Activated CD8-positive, alpha-beta memory T cell treated with anti-CD3 and anti-CD28 coated beads, Interleukin-2, amount 50 U/mL, for 1 hour (primary cell): ENCODE measurements at regions not wholly inside any gene's neighbourhood (a gene's known extent, or its start where the extent isn't known, plus 50 kb on each side); places are given as distances from the start of the nearest gene placed in this dataset.
"Not testable (repeated sequence)": the region's sequence is repeated elsewhere in the genome, so short reads cannot be mapped to it uniquely, and the experiment has no call there.

Experiments
- DNase-seq: peaks from one replicate; pipeline ENCODE4 v3.0.0-alpha.2; 2020; ENCODE audit errors: extremely low read depth

- DNase-seq, result no peak
Measured at GRCh38 chr3:94500146-94500545, 437.3 kb downstream of the NSUN3 start.

GRCh38 chr3:94507354-94507753 lies 444.5 kb downstream of the NSUN3 start:
- DNase-seq, result not testable (repeated sequence)

GRCh38 chr3:94512876-94513275 lies 450.0 kb downstream of the NSUN3 start:
- DNase-seq, result no peak

- no peak for DNase-seq
Measured at GRCh38 chr3:94513600-94513999, 450.7 kb downstream of the NSUN3 start.

- no peak for DNase-seq
Measured at GRCh38 chr3:94515983-94516382, 453.1 kb downstream of the NSUN3 start.

- DNase-seq, result no peak
Measured at GRCh38 chr3:94520364-94520763, 457.5 kb downstream of the NSUN3 start.

GRCh38 chr3:94522488-94522887 lies 459.6 kb downstream of the NSUN3 start:
- no peak for DNase-seq

- DNase-seq, result no peak
Measured at GRCh38 chr3:94524102-94524919, 461.4 kb downstream of the NSUN3 start.

- no peak for DNase-seq
Measured at GRCh38 chr3:94525043-94525442, 462.2 kb downstream of the NSUN3 start.

GRCh38 chr3:94529816-94530215 lies 467.0 kb downstream of the NSUN3 start:
- DNase-seq, result no peak

- no peak for DNase-seq
Measured at GRCh38 chr3:94532951-94533350, 470.1 kb downstream of the NSUN3 start.

- no peak for DNase-seq
Measured at GRCh38 chr3:94539937-94540336, 477.1 kb downstream of the NSUN3 start.

- no peak for DNase-seq
Measured at GRCh38 chr3:94543161-94543560, 480.3 kb downstream of the NSUN3 start.

GRCh38 chr3:94544131-94544789 lies 481.4 kb downstream of the NSUN3 start:
- DNase-seq, result no peak

- DNase-seq, result no peak
Measured at GRCh38 chr3:94548581-94549316, 485.9 kb downstream of the NSUN3 start.

- no peak for DNase-seq
Measured at GRCh38 chr3:94561094-94561493, 498.2 kb downstream of the NSUN3 start.

- no peak for DNase-seq
Measured at GRCh38 chr3:94564247-94564646, 501.4 kb downstream of the NSUN3 start.

- no peak for DNase-seq
Measured at GRCh38 chr3:94568041-94568440, 505.2 kb downstream of the NSUN3 start.

- no peak for DNase-seq
Measured at GRCh38 chr3:94573337-94573736, 510.5 kb downstream of the NSUN3 start.

- DNase-seq, result no peak
Measured at GRCh38 chr3:94587291-94587690, 524.4 kb downstream of the NSUN3 start.

GRCh38 chr3:94593526-94594150 lies 530.8 kb downstream of the NSUN3 start:
- DNase-seq, result no peak

GRCh38 chr3:94596141-94596540 lies 533.3 kb downstream of the NSUN3 start:
- no peak for DNase-seq
